Transverse colon (tissue), 4 donors: ENCODE measurements at regions not wholly inside any gene's neighbourhood (a gene's known extent, or its start where the extent isn't known, plus 50 kb on each side); places are given as distances from the start of the nearest gene placed in this dataset.

Experiments used
- DNase-seq: peaks from one replicate; pipeline ENCODE4 v3.0.0-alpha.2; 2019
- H3K27ac ChIP-seq, 4 donors: fragments of 200-600 bp; sonication (generic); 2 replicates each; pipeline ENCODE4 v1.5.1; 2016 to 2018; ENCODE audit warnings: inconsistent platforms in 4 of 4
- H3K27me3 ChIP-seq: fragments of 200-600 bp; sonication (generic); 2 replicates; pipeline ENCODE4 v1.5.1; 2017; ENCODE audit warnings: inconsistent platforms
- H3K36me3 ChIP-seq, 4 donors: fragments of 200-600 bp; sonication (generic); 2 replicates each; pipeline ENCODE4 v1.5.1; 2017 to 2019; ENCODE audit warnings: inconsistent platforms in 4 of 4
- H3K4me1 ChIP-seq, 4 donors: fragments of 200-600 bp; sonication (generic); 2 replicates each; pipeline ENCODE4 v1.5.1; 2017 to 2020; ENCODE audit warnings: inconsistent platforms in 4 of 4
- H3K4me3 ChIP-seq, 4 donors: fragments of 200-600 bp; sonication (generic); 1 replicate in 1 of 4; 2 replicates in 3 of 4; pipeline versions ENCODE4 v1.5.1 to v1.6.1; 2017 to 2019; ENCODE audit warnings: inconsistent platforms in 4 of 4
- H3K9me3 ChIP-seq, 2 donors: fragments of 200-600 bp; sonication (generic); 2 replicates each; pipeline ENCODE4 v1.5.1; 2017 to 2019; ENCODE audit warnings: inconsistent platforms in 2 of 2
- CTCF ChIP-seq, 5 experiments: fragments of 200-600 bp in 3 of 5; fragments of 450-650 bp in 2 of 5; sonication (generic) in 3 of 5; IDR thresholded peaks; 1 replicate in 2 of 5; 2 replicates in 3 of 5; pipeline ENCODE4 v1.5.1; 2016 to 2017; ENCODE audit warnings: antibody characterized with exemption in 5 of 5, inconsistent platforms in 3 of 5, mild to moderate bottlenecking in 2 of 5, moderate library complexity in 1 of 5
- EP300 ChIP-seq: sonication (generic); formaldehyde crosslinking; IDR thresholded peaks from one replicate; pipeline ENCODE4 v1.6.1; 2017; ENCODE audit warnings: antibody characterized with exemption, low read depth
- POLR2A ChIP-seq: fragments of 450-650 bp; IDR thresholded peaks from one replicate; pipeline ENCODE4 v1.6.1; 2016; ENCODE audit warnings: antibody characterized with exemption, mild to moderate bottlenecking, moderate library complexity
- POLR2AphosphoS5 ChIP-seq, 3 donors: sonication (generic); formaldehyde crosslinking; IDR thresholded peaks; one replicate each; pipeline ENCODE4 v1.6.1; 2016; ENCODE audit warnings: antibody characterized with exemption in 3 of 3
- WGBS, 2 donors: methylation state at CpG; one replicate each; pipeline ENCODE4 v1.1.5; 2018; ENCODE audit warnings: low coverage in 1 of 2; 5-methylcytosine and 5-hydroxymethylcytosine counted together
- in situ Hi-C, 4 donors: fragments of 200-750 bp; cut with MboI; loops; one replicate each; pipeline versions ENCODE4 v1.15.0 to v1.15.1; 2017; ENCODE audit warnings: low sequenced_read_pairs in 3 of 4, low pct_ligation_motif_present in 1 of 4, low pct_unique_long_range_greater_than_20kb in 1 of 4
- intact Hi-C: fragments of 100-400 bp; cut with DNase I; formaldehyde crosslinking; loops from one replicate; pipeline ENCODE4 v1.15.1; 2023; ENCODE audit warnings: low total_unique reads

GRCh38 chr5:124229352-124229751, 517.1 kb downstream of the ZNF608 start:
- H3K4me1 ChIP-seq, result peaks cover 0 to 17% (median 4%) of the 10 kb centered on the region in 4 donors
- no peak for DNase-seq
- H3K27ac ChIP-seq, result no peak overlapping the region
- in situ Hi-C loops (no loop called here), intact Hi-C loops (no loop called here)
- TF ChIP-seq CTCF (IDR thresholded peaks at IDR 0.05), result no peak
- no peak for TF ChIP-seq EP300
- TF ChIP-seq POLR2AphosphoS5 (IDR thresholded peaks at IDR 0.05), result no peak
- TF ChIP-seq POLR2A, result no peak
- 93% methylated on average over 3 of the region's 3 CpGs; no CpG with 5 or more reads in 1 of the 2 donors for WGBS, 2 donors
- no peaks in the 10 kb centered on the region for H3K36me3 ChIP-seq
- no peaks in the 10 kb centered on the region for H3K9me3 ChIP-seq
- no peak overlapping the region for H3K4me3 ChIP-seq
- H3K27me3 ChIP-seq, result no peaks in the 10 kb centered on the region

- no peak for TF ChIP-seq EP300
- no peak for TF ChIP-seq POLR2A
- no peak for TF ChIP-seq CTCF (IDR thresholded peaks at IDR 0.05)
- TF ChIP-seq POLR2AphosphoS5 (IDR thresholded peaks at IDR 0.05), result no peak
- intact Hi-C loops (no loop called here), in situ Hi-C loops (no loop called here)
- H3K4me3 ChIP-seq, result no peak overlapping the region
- H3K4me1 ChIP-seq, result peaks cover 0 to 16% (median 4%) of the 10 kb centered on the region in 4 donors
- no peaks in the 10 kb centered on the region for H3K9me3 ChIP-seq
- H3K27ac ChIP-seq, result no peak overlapping the region
- no peak for DNase-seq
- no peaks in the 10 kb centered on the region for H3K27me3 ChIP-seq
- H3K36me3 ChIP-seq, result no peaks in the 10 kb centered on the region
Measured at GRCh38 chr5:124227914-124228313, 518.5 kb downstream of the ZNF608 start.

GRCh38 chr5:124220418-124220817, 526.0 kb downstream of the ZNF608 start:
- Histone ChIP-seq H3K36me3 (no peaks in the 10 kb centered on the region), H3K27ac (no peak overlapping the region), H3K27me3 (no peaks in the 10 kb centered on the region), H3K9me3 (peaks cover 0 to 3% of the 10 kb centered on the region in 2 donors), H3K4me1 (no peaks in the 10 kb centered on the region), H3K4me3 (no peak overlapping the region)
- in situ Hi-C loops (no loop called here), intact Hi-C loops (no loop called here)
- WGBS, 2 donors, result 60 to 61% methylated on average over 2 of the region's 2 CpGs
- DNase-seq, result no peak
- TF ChIP-seq POLR2A (no peak), CTCF (IDR thresholded peaks at IDR 0.05) (no peak), POLR2AphosphoS5 (IDR thresholded peaks at IDR 0.05) (no peak), EP300 (no peak)

GRCh38 chr5:124212934-124213333, 533.5 kb downstream of the ZNF608 start:
- Histone ChIP-seq H3K27me3 (no peaks in the 10 kb centered on the region), H3K27ac (no peak overlapping the region), H3K36me3 (no peaks in the 10 kb centered on the region), H3K4me3 (no peak overlapping the region), H3K9me3 (no peaks in the 10 kb centered on the region), H3K4me1 (no peaks in the 10 kb centered on the region)
- no peak for DNase-seq
- intact Hi-C loops, result no loop called here
- TF ChIP-seq POLR2A (no peak), EP300 (no peak), POLR2AphosphoS5 (IDR thresholded peaks at IDR 0.05) (no peak), CTCF (IDR thresholded peaks at IDR 0.05) (no peak)
- in situ Hi-C loops, result no loop called here
- 79 to 89% methylated on average over 3 to 9 of the region's 9 CpGs for WGBS, 2 donors
